Esophagus muscularis mucosa (tissue), 4 donors: ENCODE measurements at regions not wholly inside any gene's neighbourhood (a gene's known extent, or its start where the extent isn't known, plus 50 kb on each side); places are given as distances from the start of the nearest gene placed in this dataset.

Experiments used
- DNase-seq: peaks from one replicate; pipeline ENCODE4 v3.0.0-alpha.2; 2017; ENCODE audit errors: extremely low spot score
- H3K27ac ChIP-seq, 4 donors: fragments of 200-600 bp; sonication (generic); replicated peaks in 1 of 4; 1 replicate in 3 of 4; 2 replicates in 1 of 4; pipeline ENCODE4 v1.5.1; 2016 to 2019; ENCODE audit warnings: mild to moderate bottlenecking in 1 of 4
- H3K27me3 ChIP-seq, 4 donors: fragments of 200-600 bp; sonication (generic); one replicate each; pipeline versions ENCODE4 v1.5.1 to v1.6.0; 2016 to 2019
- H3K36me3 ChIP-seq, 4 donors: fragments of 200-600 bp; sonication (generic); one replicate each; pipeline ENCODE4 v1.5.1; 2016 to 2019
- H3K4me1 ChIP-seq, 4 donors: fragments of 200-600 bp; sonication (generic); one replicate each; pipeline ENCODE4 v1.5.1; 2016 to 2019
- H3K4me3 ChIP-seq, 4 donors: fragments of 200-600 bp; sonication (generic); 1 replicate in 2 of 4; 2 replicates in 2 of 4; pipeline ENCODE4 v1.5.1; 2016 to 2019; ENCODE audit warnings: mild to moderate bottlenecking in 4 of 4, moderate library complexity in 1 of 4
- H3K9me3 ChIP-seq, 4 donors: fragments of 200-600 bp; sonication (generic); 1 replicate in 3 of 4; 2 replicates in 1 of 4; pipeline ENCODE4 v1.5.1; 2016 to 2019
- CTCF ChIP-seq, 3 experiments: fragments of 200-600 bp in 2 of 3; fragments of 450-650 bp in 1 of 3; sonication (generic) in 2 of 3; IDR thresholded peaks; one replicate each; pipeline ENCODE4 v1.5.1; 2017 to 2019; ENCODE audit warnings: antibody characterized with exemption in 3 of 3, mild to moderate bottlenecking in 2 of 3, moderate library complexity in 1 of 3
- EP300 ChIP-seq: sonication (generic); formaldehyde crosslinking; IDR thresholded peaks from one replicate; pipeline ENCODE4 v1.6.1; 2017; ENCODE audit warnings: antibody characterized with exemption
- POLR2A ChIP-seq: fragments of 450-650 bp; IDR thresholded peaks from one replicate; pipeline ENCODE4 v1.6.1; 2017; ENCODE audit warnings: antibody characterized with exemption, moderate library complexity, mild to moderate bottlenecking, low read depth
- POLR2AphosphoS5 ChIP-seq, 2 donors: sonication (generic); formaldehyde crosslinking; IDR thresholded peaks; one replicate each; pipeline ENCODE4 v1.6.1; 2017; ENCODE audit warnings: antibody characterized with exemption in 2 of 2
- WGBS: methylation state at CpG from one replicate; pipeline ENCODE4 v1.1.5; 2018; 5-methylcytosine and 5-hydroxymethylcytosine counted together
- intact Hi-C: fragments of 100-400 bp; cut with DNase I; formaldehyde crosslinking; loops from one replicate; pipeline ENCODE4 v1.15.1; 2023

- WGBS, result 81% methylated on average over 3 of the region's 3 CpGs
- Histone ChIP-seq H3K36me3 (no peaks in the 10 kb centered on the region), H3K4me3 (no peak overlapping the region), H3K9me3 (peaks cover 0 to 7% (median 3%) of the 10 kb centered on the region in 4 donors), H3K27me3 (no peaks in the 10 kb centered on the region), H3K27ac (no peak overlapping the region), H3K4me1 (peaks cover 0 to 6% (median 0%) of the 10 kb centered on the region in 4 donors)
- intact Hi-C loops, result no loop called here
- no peak for TF ChIP-seq POLR2A
- TF ChIP-seq CTCF (IDR thresholded peaks at IDR 0.05), result no peak
- no peak for TF ChIP-seq EP300
- TF ChIP-seq POLR2AphosphoS5 (IDR thresholded peaks at IDR 0.05), result no peak
- no peak for DNase-seq
These were observed 171.8 kb upstream of the LPP start for GRCh38 chr3:187982142-187982541.

- Histone ChIP-seq H3K27me3 (no peaks in the 10 kb centered on the region), H3K4me1 (peaks cover 0 to 6% (median 0%) of the 10 kb centered on the region in 4 donors), H3K4me3 (no peak overlapping the region), H3K36me3 (no peaks in the 10 kb centered on the region), H3K9me3 (no peaks in the 10 kb centered on the region), H3K27ac (no peak overlapping the region)
- 92% methylated on average over 6 of the region's 6 CpGs for WGBS
- intact Hi-C loops, result no loop called here
- TF ChIP-seq POLR2A, result no peak
- no peak for TF ChIP-seq CTCF (IDR thresholded peaks at IDR 0.05)
- TF ChIP-seq EP300, result no peak
- TF ChIP-seq POLR2AphosphoS5 (IDR thresholded peaks at IDR 0.05), result no peak
- no peak for DNase-seq
These were observed 170.4 kb upstream of the LPP start for GRCh38 chr3:187983484-187984124.

- Histone ChIP-seq H3K9me3 (no peaks in the 10 kb centered on the region), H3K4me3 (no peak overlapping the region), H3K4me1 (peaks cover 0 to 6% (median 0%) of the 10 kb centered on the region in 4 donors), H3K27me3 (no peaks in the 10 kb centered on the region), H3K27ac (no peak overlapping the region), H3K36me3 (no peaks in the 10 kb centered on the region)
- TF ChIP-seq POLR2A, result no peak
- no peak for TF ChIP-seq POLR2AphosphoS5 (IDR thresholded peaks at IDR 0.05)
- no peak for TF ChIP-seq CTCF (IDR thresholded peaks at IDR 0.05)
- TF ChIP-seq EP300, result no peak
- 80% methylated on average over 2 of the region's 2 CpGs for WGBS
- no peak for DNase-seq
- intact Hi-C loops, result no loop called here
These were observed 168.3 kb upstream of the LPP start for GRCh38 chr3:187985647-187986046.

- H3K4me1 ChIP-seq, result peaks cover 0 to 6% (median 0%) of the 10 kb centered on the region in 4 donors
- no peak overlapping the region for H3K4me3 ChIP-seq
- no peaks in the 10 kb centered on the region for H3K9me3 ChIP-seq
- no peak for DNase-seq
- WGBS, result 44% methylated on average over 5 of the region's 5 CpGs
- no peak overlapping the region for H3K27ac ChIP-seq
- no peaks in the 10 kb centered on the region for H3K36me3 ChIP-seq
- H3K27me3 ChIP-seq, result no peaks in the 10 kb centered on the region
- intact Hi-C loops, result no loop called here
- TF ChIP-seq CTCF (IDR thresholded peaks at IDR 0.05) (no peak), POLR2A (no peak)
These were observed 167.4 kb upstream of the LPP start for GRCh38 chr3:187986514-187986934.

GRCh38 chr3:187987187-187987586, 166.8 kb upstream of the LPP start:
- TF ChIP-seq POLR2AphosphoS5 (IDR thresholded peaks at IDR 0.05) (no peak), POLR2A (no peak), EP300 (no peak), CTCF (IDR thresholded peaks at IDR 0.05) (no peak)
- 74% methylated on average over 3 of the region's 3 CpGs for WGBS
- no peak for DNase-seq
- Histone ChIP-seq H3K27ac (no peak overlapping the region), H3K4me1 (peaks cover 0 to 6% (median 0%) of the 10 kb centered on the region in 4 donors), H3K27me3 (no peaks in the 10 kb centered on the region), H3K9me3 (no peaks in the 10 kb centered on the region), H3K36me3 (no peaks in the 10 kb centered on the region), H3K4me3 (no peak overlapping the region)
- intact Hi-C loops, result no loop called here
